Progenitor cell of endocrine pancreas (in vitro differentiated cells): ENCODE measurements at regions not wholly inside any gene's neighbourhood (a gene's known extent, or its start where the extent isn't known, plus 50 kb on each side); places are given as distances from the start of the nearest gene placed in this dataset.

Source experiments
- DNase-seq: peaks from one replicate; pipeline ENCODE4 v3.0.0; 2021; ENCODE audit warnings: low spot score; ENCODE audit not compliant: unreplicated experiment
- H3K27ac Mint-ChIP-seq: 2 replicates; pipeline ENCODE4 v1.8.0; 2021; ENCODE audit warnings: mild to moderate bottlenecking, moderate library complexity, mixed read lengths
- H3K27me3 Mint-ChIP-seq: 2 replicates; pipeline ENCODE4 v1.8.0; 2021; ENCODE audit warnings: mixed read lengths
- H3K36me3 Mint-ChIP-seq: 2 replicates; pipeline ENCODE4 v1.8.0; 2022; ENCODE audit warnings: mixed read lengths; ENCODE audit not compliant: insufficient read depth
- H3K4me1 Mint-ChIP-seq: 2 replicates; pipeline ENCODE4 v1.8.0; 2021; ENCODE audit warnings: low read depth, mixed read lengths
- H3K4me3 Mint-ChIP-seq: 2 replicates; pipeline ENCODE4 v1.8.0; 2021; ENCODE audit warnings: low read depth, mild to moderate bottlenecking, moderate library complexity, mixed read lengths
- H3K9me3 Mint-ChIP-seq: 2 replicates; pipeline ENCODE4 v1.8.0; 2021; ENCODE audit warnings: low read depth, mixed read lengths
- TF ChIP-seq, protein P1 (sequence below): fragments of 200-600 bp; sonication (generic); IDR thresholded peaks from one replicate; pipeline ENCODE4 v1.5.0; 2021; ENCODE audit warnings: antibody characterized with exemption, mild to moderate bottlenecking; ENCODE audit not compliant: unreplicated experiment

DNA sequence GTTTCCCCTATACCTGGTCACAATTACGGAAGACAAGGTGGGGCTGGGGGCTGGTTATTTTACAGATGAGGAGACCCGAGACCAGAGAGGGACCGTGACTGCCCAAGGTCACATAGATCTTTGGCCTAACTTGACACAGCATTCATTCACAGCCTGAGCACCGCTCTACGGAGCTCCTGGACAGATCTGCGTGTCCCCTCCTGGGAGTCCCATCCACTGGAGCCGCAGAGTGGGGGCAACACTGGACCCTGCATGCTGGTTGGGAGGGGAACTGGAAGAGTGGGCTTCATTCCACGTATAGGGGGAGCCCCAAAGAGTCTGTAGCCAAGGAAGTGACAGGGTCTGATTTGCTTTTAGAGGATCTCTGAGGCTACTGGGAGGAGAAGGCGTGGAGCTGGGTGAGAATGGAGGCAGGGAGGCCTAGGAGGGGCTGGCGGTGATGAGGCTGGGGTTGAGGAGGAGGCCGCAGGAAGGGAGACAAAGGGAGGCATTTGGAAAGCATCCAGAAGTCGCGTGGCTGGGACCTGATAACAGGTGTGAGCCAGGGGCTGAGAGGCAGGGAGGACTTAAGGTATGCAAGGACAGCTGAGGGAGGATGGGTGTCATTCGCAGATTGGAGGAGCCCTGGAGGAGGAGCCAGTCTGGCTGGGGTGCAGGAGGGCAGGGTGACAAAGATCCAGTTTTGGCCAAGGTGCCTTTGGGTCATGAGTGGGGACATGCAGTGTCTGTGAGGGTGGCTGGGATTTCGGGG lies 64.3 kb upstream of the IER5L start:
- H3K27me3 Mint-ChIP-seq: peaks cover 15% of the 10 kb centered on the region
- no peaks in the 10 kb centered on the region for H3K9me3 Mint-ChIP-seq
- H3K4me1 Mint-ChIP-seq: peaks cover under 1% of the 10 kb centered on the region
- TF ChIP-seq, protein P1, sequence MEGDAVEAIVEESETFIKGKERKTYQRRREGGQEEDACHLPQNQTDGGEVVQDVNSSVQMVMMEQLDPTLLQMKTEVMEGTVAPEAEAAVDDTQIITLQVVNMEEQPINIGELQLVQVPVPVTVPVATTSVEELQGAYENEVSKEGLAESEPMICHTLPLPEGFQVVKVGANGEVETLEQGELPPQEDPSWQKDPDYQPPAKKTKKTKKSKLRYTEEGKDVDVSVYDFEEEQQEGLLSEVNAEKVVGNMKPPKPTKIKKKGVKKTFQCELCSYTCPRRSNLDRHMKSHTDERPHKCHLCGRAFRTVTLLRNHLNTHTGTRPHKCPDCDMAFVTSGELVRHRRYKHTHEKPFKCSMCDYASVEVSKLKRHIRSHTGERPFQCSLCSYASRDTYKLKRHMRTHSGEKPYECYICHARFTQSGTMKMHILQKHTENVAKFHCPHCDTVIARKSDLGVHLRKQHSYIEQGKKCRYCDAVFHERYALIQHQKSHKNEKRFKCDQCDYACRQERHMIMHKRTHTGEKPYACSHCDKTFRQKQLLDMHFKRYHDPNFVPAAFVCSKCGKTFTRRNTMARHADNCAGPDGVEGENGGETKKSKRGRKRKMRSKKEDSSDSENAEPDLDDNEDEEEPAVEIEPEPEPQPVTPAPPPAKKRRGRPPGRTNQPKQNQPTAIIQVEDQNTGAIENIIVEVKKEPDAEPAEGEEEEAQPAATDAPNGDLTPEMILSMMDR: no peak
- DNase-seq: no peak
- H3K27ac Mint-ChIP-seq: no peak overlapping the region
- H3K4me3 Mint-ChIP-seq: no peak overlapping the region
- H3K36me3 Mint-ChIP-seq: no peaks in the 10 kb centered on the region

DNA sequence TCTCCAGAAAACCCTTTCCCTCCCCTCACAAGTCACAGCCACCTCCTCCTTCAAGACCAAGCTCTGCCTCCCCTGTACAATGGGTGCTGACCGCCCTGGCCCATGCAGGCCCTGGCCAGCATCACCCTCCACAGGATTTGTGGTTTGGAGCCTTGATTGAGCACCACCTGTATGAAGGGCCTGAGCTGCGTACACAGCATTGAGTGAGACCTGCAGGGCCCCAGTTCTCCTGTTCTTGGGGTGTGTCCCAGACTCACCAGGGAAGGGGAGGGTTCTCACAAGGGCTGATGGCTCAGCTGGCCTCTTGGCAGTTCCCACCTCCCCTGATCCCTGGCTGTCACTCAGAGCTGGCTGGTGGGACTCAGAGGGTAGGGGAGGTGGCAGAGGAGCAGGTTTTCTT lies 63.7 kb upstream of the IER5L start:
- H3K27ac Mint-ChIP-seq: peak overlapping the region; percentile 86
- TF ChIP-seq, protein P1: no peak

DNA sequence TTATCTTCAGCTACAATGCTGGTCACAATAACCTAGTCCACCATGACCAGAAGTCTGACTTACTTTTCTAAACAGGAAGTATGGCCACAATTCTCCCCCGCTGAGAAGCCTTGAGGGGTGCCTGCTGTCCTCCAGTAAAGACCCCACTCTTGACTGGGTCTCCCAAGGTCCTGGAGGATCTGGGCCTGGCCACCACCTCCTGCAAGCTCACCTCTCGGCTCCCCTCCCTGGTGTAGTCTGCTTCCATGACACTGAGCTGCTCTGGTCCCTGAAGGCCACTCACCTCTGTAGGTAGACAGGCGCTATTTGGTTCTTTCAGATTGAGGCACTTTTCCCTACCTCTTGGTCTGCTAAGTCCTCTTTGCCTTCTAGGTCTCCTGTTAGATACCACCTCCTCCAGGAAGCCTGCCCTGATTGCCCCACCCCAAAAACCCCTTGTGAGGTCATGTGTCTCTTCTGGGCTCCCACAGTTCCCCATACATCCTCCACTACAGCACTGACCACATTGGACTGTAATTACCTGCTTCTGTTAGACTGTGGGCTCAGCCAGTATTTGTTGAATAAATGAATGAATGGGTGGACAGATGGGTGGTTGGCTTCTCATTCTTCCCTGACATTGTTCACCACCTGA lies 62.6 kb upstream of the IER5L start:
- H3K27ac Mint-ChIP-seq: no peak overlapping the region
- H3K36me3 Mint-ChIP-seq: no peaks in the 10 kb centered on the region

More for the DNA sequence above, 63.7 kb upstream of the IER5L start:
- Mint-ChIP-seq H3K36me3 (no peaks in the 10 kb centered on the region), H3K4me3 (no peak overlapping the region), H3K4me1 (peaks cover 6% of the 10 kb centered on the region), H3K9me3 (no peaks in the 10 kb centered on the region), H3K27me3 (peaks cover 15% of the 10 kb centered on the region)
- DNase-seq: no peak

DNA sequence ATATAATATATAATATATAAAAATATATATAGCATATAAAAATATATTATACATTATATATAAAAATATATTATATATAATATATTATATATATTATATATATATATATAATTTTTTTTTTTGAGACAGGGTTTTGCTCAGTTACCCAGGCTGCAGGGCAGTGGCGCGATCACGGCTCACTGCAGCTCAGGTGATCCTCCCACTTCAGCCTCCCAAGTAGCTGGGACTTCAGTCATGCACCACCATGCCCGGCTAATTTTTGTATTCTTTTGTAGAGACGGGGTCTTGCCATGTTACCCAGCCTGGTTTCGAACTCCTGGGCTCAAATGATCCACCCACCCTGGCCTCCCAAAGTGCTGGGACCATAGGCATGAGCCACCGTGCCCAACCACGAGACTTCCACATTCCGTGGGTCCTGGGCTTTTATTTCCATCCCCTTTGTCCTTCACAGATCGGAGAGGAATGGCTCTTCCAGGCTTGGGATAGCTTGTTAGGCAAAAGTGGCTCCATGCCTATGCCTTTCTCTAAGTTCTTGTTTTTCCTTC lies 62.0 kb upstream of the IER5L start:
- no peak for DNase-seq
- Mint-ChIP-seq H3K4me1 (peaks cover 6% of the 10 kb centered on the region), H3K27me3 (peaks cover 10% of the 10 kb centered on the region), H3K4me3 (no peak overlapping the region), H3K9me3 (no peaks in the 10 kb centered on the region), H3K27ac (peak overlapping the region; percentile 33), H3K36me3 (no peaks in the 10 kb centered on the region)
- TF ChIP-seq, protein P1: no peak

More for the DNA sequence above, 62.6 kb upstream of the IER5L start:
- no peak for DNase-seq
- Mint-ChIP-seq H3K9me3 (no peaks in the 10 kb centered on the region), H3K4me1 (peaks cover 6% of the 10 kb centered on the region), H3K27me3 (peaks cover 14% of the 10 kb centered on the region), H3K4me3 (no peak overlapping the region)
- TF ChIP-seq, protein P1: no peak

DNA sequence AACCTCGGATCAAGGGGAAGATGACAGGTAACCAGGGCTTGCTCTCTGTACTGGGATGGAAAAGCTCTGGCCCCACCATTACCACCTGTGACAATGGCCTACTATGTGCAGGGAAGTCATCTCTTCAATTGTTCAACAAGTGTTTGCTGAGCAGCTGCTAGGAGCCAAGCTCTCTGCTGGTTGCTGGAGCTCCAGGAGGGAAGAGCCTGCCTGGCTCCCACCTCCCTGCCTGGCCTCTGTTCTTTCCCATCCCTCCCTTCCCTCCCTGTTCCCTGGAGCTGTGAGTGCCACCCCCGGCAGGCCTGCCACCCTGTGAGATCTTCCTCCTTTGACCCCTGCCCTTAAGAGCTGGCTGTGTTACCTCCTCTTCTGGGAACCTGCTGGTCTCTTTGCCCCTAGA lies 59.7 kb upstream of the IER5L start:
- H3K27ac Mint-ChIP-seq: no peak overlapping the region
- no peaks in the 10 kb centered on the region for H3K36me3 Mint-ChIP-seq
- no peak for DNase-seq
- TF ChIP-seq, protein P1: no peak
- H3K27me3 Mint-ChIP-seq: peaks cover 8% of the 10 kb centered on the region
- H3K4me3 Mint-ChIP-seq: no peak overlapping the region
- H3K9me3 Mint-ChIP-seq: no peaks in the 10 kb centered on the region
- H3K4me1 Mint-ChIP-seq: peaks cover 6% of the 10 kb centered on the region
